A673 (cell line): ENCODE measurements at regions not wholly inside any gene's neighbourhood (a gene's known extent, or its start where the extent isn't known, plus 50 kb on each side); places are given as distances from the start of the nearest gene placed in this dataset.

Experiments
- EZH2 ChIP-seq: fragments of 200-600 bp; sonication (generic); IDR thresholded peaks from 2 replicates; pipeline ENCODE4 v1.6.1; 2017; ENCODE audit warnings: borderline replicate concordance, low read depth, mild to moderate bottlenecking, mixed read lengths, antibody characterized with exemption, low read length; ENCODE audit not compliant: poor library complexity, severe bottlenecking
- TF ChIP-seq, protein P1 (sequence below): fragments of 300-800, 200-600 bp; sonication (generic); conservative IDR thresholded peaks from 2 replicates; pipeline ENCODE4 v1.5.1; 2017; ENCODE audit warnings: low read depth, mild to moderate bottlenecking, antibody characterized with exemption, low read length, moderate library complexity, mixed read lengths

DNA sequence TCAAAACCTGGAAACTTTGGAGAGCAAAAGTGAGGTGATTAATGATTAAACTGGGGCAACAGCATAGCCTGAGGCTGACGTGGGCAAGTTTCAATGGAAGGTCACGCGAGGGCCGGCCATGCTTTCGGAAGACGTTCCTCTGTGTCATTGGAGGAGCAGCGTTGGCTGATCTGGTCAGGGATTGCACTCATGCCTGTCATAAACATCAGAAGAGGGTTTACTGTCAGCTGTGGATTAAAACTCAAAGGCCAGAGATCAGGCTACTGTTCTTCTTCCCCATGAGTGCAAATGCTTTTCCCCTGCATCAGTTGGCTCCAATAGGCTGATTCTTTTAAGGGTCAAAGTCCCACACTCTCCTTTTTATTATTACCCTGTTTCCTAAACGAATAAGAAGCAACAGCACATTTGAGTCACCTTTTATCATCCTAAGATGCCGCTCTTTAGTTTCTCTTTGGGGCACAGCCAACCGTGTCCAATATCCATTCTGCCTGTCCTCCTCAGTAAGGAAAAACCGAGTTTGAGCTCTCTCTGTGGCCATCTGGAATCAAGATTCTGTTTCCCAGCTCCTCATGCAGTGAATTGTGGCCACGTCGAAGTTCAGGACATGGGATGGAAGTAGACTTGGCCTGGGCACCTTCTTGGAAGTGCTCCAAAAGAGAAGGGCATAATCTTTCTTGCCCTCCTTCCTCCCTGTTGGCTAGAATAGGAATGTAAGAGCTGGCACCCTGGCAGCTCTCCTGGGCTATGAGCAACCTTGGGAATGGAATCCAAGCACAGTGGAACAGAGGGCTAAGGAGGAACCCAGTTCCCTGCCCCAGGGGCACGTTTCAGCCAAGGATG is 62.5 kb upstream of the INSIG1 start:
- TF ChIP-seq EZH2 = no peak
- TF ChIP-seq, protein P1, sequence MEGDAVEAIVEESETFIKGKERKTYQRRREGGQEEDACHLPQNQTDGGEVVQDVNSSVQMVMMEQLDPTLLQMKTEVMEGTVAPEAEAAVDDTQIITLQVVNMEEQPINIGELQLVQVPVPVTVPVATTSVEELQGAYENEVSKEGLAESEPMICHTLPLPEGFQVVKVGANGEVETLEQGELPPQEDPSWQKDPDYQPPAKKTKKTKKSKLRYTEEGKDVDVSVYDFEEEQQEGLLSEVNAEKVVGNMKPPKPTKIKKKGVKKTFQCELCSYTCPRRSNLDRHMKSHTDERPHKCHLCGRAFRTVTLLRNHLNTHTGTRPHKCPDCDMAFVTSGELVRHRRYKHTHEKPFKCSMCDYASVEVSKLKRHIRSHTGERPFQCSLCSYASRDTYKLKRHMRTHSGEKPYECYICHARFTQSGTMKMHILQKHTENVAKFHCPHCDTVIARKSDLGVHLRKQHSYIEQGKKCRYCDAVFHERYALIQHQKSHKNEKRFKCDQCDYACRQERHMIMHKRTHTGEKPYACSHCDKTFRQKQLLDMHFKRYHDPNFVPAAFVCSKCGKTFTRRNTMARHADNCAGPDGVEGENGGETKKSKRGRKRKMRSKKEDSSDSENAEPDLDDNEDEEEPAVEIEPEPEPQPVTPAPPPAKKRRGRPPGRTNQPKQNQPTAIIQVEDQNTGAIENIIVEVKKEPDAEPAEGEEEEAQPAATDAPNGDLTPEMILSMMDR = no peak
